ENCODE measurements at regions not wholly inside any gene's neighbourhood (a gene's known extent, or its start where the extent isn't known, plus 50 kb on each side); places are given as distances from the start of the nearest gene placed in this dataset.

- Histone ChIP-seq H3K4me3 (replicated peaks in 1 of 3; ENCODE audit: insufficient read depth in 1 of 3, low read depth in 1 of 3, low read length in 3 of 3) (no peak overlapping the region), H2AFZ (ENCODE audit: low read depth, low read length) (no peak overlapping the region), H3K9me1 (replicated peaks; ENCODE audit: control insufficient read depth, extremely low read depth, insufficient read depth, low read length) (no peaks in the 10 kb centered on the region), H3K27ac (ENCODE audit: insufficient read depth, low read depth, low read length) (no peak overlapping the region), H4K20me1 (replicated peaks; ENCODE audit: control insufficient read depth, extremely low read depth, insufficient read depth, low read length) (no peaks in the 10 kb centered on the region), H3K36me3 (ENCODE audit: control insufficient read depth in 2 of 2, extremely low read depth in 1 of 2, insufficient read depth in 2 of 2, low read length in 2 of 2) (no peaks in the 10 kb centered on the region), H3K9me3 (replicated peaks; ENCODE audit: control insufficient read depth, insufficient read depth, low read length) (peaks cover 2% of the 10 kb centered on the region), H3K27me3 (ENCODE audit: control insufficient read depth in 2 of 2, insufficient read depth in 2 of 2, low read length in 2 of 2) (no peaks in the 10 kb centered on the region), H3K79me2 (ENCODE audit: control insufficient read depth, insufficient read depth, low read length) (no peaks in the 10 kb centered on the region), H3K4me2 (ENCODE audit: insufficient read depth, low read length) (no peak overlapping the region), H3K9ac (replicated peaks; ENCODE audit: extremely low read depth, insufficient read depth, low read length) (no peak overlapping the region), H3K4me1 (ENCODE audit: control insufficient read depth, extremely low read depth, insufficient read depth, low read length) (no peaks in the 10 kb centered on the region)
- POLR2A ChIA-PET: no interaction called here
- DNase-seq (ENCODE audit: low read depth, low spot score) (no peak), FAIRE-seq (no peak)
- dilution Hi-C loops (cut with MboI; ENCODE audit: extremely low pct_ligation_motif_present, low sequenced_read_pairs) (no loop called here), intact Hi-C loops (cut with micrococcal nuclease) (no loop called here)
- CTCF ChIA-PET: no interaction called here
- TF ChIP-seq CTCF (IDR thresholded peaks at IDR 0.05; ENCODE audit: extremely low read depth in 1 of 2, insufficient read depth in 1 of 2, low read depth in 1 of 2, low read length in 2 of 2): no peak
- TF ChIP-seq POLR2AphosphoS5 (IDR thresholded peaks at IDR 0.05; ENCODE audit: insufficient read depth, low read depth, low read length): no peak
- no peak for TF ChIP-seq POLR2A (IDR thresholded peaks at IDR 0.05; ENCODE audit: low read depth, low read length)
- BruUV-seq (replicated peaks): no TSS peak
Observed at GRCh38 chr5:27434335-27434734, 395.9 kb upstream of the CDH9 start.

- H2AFZ ChIP-seq (ENCODE audit: low read depth, low read length): no peak overlapping the region
- no peaks in the 10 kb centered on the region for H3K79me2 ChIP-seq (ENCODE audit: control insufficient read depth, insufficient read depth, low read length)
- H3K27me3 ChIP-seq (ENCODE audit: control insufficient read depth in 2 of 2, insufficient read depth in 2 of 2, low read length in 2 of 2): no peaks in the 10 kb centered on the region
- TF ChIP-seq EZH2 (IDR thresholded peaks at IDR 0.05; ENCODE audit: borderline replicate concordance, low read depth, low read length, severe bottlenecking): no peak
- H3K4me3 ChIP-seq (replicated peaks in 1 of 3; ENCODE audit: insufficient read depth in 1 of 3, low read depth in 1 of 3, low read length in 3 of 3): no peak overlapping the region
- H3K4me1 ChIP-seq (ENCODE audit: control insufficient read depth, extremely low read depth, insufficient read depth, low read length): no peaks in the 10 kb centered on the region
- FAIRE-seq (no peak), DNase-seq (ENCODE audit: low read depth, low spot score) (no peak)
- H3K9me1 ChIP-seq (replicated peaks; ENCODE audit: control insufficient read depth, extremely low read depth, insufficient read depth, low read length): no peaks in the 10 kb centered on the region
- POLR2A ChIA-PET: no interaction called here
- H3K4me2 ChIP-seq (ENCODE audit: insufficient read depth, low read length): no peak overlapping the region
- intact Hi-C loops (cut with micrococcal nuclease): no loop called here
- peaks cover 5% of the 10 kb centered on the region for H3K9me3 ChIP-seq (replicated peaks; ENCODE audit: control insufficient read depth, insufficient read depth, low read length)
- dilution Hi-C loops (cut with MboI; ENCODE audit: extremely low pct_ligation_motif_present, low sequenced_read_pairs): no loop called here
- H3K9ac ChIP-seq (replicated peaks; ENCODE audit: extremely low read depth, insufficient read depth, low read length): no peak overlapping the region
- H3K36me3 ChIP-seq (ENCODE audit: control insufficient read depth in 2 of 2, extremely low read depth in 1 of 2, insufficient read depth in 2 of 2, low read length in 2 of 2): no peaks in the 10 kb centered on the region
- no TSS peak for BruUV-seq (replicated peaks)
- H4K20me1 ChIP-seq (replicated peaks; ENCODE audit: control insufficient read depth, extremely low read depth, insufficient read depth, low read length): no peaks in the 10 kb centered on the region
- H3K27ac ChIP-seq (ENCODE audit: insufficient read depth, low read depth, low read length): no peak overlapping the region
- CTCF ChIA-PET: no interaction called here
Observed at GRCh38 chr5:27414099-27414498, 375.7 kb upstream of the CDH9 start.

Measured in endothelial cell of umbilical vein (primary cell).